ENCODE measurements at regions not wholly inside any gene's neighbourhood (a gene's known extent, or its start where the extent isn't known, plus 50 kb on each side); places are given as distances from the start of the nearest gene placed in this dataset.

DNA sequence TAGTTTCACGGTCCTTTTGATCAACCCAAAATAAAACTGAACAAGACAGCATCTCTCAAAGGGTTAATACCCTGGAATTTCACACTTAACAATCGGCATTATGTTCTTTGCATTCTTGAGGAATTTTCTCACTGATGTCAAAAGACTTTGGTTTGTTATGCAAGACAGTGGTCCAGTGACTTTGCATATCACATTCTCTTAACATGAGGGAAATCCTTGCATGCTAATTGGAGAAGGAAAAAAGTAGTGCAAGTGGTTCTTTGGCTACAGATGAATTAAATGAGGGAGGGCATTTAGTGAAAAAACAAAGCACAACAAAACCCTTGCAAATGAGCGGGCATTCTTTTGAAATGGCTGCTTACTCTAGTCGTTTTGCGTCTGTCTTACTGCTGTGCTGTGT is 105.1 kb upstream of the LIMCH1 start (continued):
- TF ChIP-seq JUND (IDR thresholded peaks at IDR 0.05; ENCODE audit: low read length) (peak; percentile 79), CHD2 (IDR thresholded peaks at IDR 0.05; ENCODE audit: low read length) (peak; percentile 59; the same call in 1 of the 2 replicates), PHF8 (conservative IDR thresholded peaks at IDR 0.05; ENCODE audit: low read depth, low read length) (no peak), CEBPB (IDR thresholded peaks at IDR 0.05; ENCODE audit: low read depth, low read length) (peak; percentile 94), EZH2 (IDR thresholded peaks at IDR 0.05; ENCODE audit: low read depth, low read length, severe bottlenecking) (no peak), SIN3A (conservative IDR thresholded peaks at IDR 0.05 in 1 of 2, IDR thresholded peaks at IDR 0.05 in 1 of 2; ENCODE audit: low read depth in 1 of 2, low read length in 2 of 2) (peak in 1 of 2 experiments; percentile 52; a peak in 1 of 4 replicates), TEAD4 (IDR thresholded peaks at IDR 0.05; ENCODE audit: low read depth, low read length) (peak; percentile 98), YY1 (IDR thresholded peaks at IDR 0.05; ENCODE audit: low read depth, low read length) (peak; percentile 77; the same call in 1 of the 2 replicates), BACH1 (IDR thresholded peaks at IDR 0.05; ENCODE audit: low read length) (peak; percentile 60; the same call in 1 of the 2 replicates), CBX5 (IDR thresholded peaks at IDR 0.05; ENCODE audit: low read depth, low read length) (no peak)
- TF ChIP-seq, protein P1, sequence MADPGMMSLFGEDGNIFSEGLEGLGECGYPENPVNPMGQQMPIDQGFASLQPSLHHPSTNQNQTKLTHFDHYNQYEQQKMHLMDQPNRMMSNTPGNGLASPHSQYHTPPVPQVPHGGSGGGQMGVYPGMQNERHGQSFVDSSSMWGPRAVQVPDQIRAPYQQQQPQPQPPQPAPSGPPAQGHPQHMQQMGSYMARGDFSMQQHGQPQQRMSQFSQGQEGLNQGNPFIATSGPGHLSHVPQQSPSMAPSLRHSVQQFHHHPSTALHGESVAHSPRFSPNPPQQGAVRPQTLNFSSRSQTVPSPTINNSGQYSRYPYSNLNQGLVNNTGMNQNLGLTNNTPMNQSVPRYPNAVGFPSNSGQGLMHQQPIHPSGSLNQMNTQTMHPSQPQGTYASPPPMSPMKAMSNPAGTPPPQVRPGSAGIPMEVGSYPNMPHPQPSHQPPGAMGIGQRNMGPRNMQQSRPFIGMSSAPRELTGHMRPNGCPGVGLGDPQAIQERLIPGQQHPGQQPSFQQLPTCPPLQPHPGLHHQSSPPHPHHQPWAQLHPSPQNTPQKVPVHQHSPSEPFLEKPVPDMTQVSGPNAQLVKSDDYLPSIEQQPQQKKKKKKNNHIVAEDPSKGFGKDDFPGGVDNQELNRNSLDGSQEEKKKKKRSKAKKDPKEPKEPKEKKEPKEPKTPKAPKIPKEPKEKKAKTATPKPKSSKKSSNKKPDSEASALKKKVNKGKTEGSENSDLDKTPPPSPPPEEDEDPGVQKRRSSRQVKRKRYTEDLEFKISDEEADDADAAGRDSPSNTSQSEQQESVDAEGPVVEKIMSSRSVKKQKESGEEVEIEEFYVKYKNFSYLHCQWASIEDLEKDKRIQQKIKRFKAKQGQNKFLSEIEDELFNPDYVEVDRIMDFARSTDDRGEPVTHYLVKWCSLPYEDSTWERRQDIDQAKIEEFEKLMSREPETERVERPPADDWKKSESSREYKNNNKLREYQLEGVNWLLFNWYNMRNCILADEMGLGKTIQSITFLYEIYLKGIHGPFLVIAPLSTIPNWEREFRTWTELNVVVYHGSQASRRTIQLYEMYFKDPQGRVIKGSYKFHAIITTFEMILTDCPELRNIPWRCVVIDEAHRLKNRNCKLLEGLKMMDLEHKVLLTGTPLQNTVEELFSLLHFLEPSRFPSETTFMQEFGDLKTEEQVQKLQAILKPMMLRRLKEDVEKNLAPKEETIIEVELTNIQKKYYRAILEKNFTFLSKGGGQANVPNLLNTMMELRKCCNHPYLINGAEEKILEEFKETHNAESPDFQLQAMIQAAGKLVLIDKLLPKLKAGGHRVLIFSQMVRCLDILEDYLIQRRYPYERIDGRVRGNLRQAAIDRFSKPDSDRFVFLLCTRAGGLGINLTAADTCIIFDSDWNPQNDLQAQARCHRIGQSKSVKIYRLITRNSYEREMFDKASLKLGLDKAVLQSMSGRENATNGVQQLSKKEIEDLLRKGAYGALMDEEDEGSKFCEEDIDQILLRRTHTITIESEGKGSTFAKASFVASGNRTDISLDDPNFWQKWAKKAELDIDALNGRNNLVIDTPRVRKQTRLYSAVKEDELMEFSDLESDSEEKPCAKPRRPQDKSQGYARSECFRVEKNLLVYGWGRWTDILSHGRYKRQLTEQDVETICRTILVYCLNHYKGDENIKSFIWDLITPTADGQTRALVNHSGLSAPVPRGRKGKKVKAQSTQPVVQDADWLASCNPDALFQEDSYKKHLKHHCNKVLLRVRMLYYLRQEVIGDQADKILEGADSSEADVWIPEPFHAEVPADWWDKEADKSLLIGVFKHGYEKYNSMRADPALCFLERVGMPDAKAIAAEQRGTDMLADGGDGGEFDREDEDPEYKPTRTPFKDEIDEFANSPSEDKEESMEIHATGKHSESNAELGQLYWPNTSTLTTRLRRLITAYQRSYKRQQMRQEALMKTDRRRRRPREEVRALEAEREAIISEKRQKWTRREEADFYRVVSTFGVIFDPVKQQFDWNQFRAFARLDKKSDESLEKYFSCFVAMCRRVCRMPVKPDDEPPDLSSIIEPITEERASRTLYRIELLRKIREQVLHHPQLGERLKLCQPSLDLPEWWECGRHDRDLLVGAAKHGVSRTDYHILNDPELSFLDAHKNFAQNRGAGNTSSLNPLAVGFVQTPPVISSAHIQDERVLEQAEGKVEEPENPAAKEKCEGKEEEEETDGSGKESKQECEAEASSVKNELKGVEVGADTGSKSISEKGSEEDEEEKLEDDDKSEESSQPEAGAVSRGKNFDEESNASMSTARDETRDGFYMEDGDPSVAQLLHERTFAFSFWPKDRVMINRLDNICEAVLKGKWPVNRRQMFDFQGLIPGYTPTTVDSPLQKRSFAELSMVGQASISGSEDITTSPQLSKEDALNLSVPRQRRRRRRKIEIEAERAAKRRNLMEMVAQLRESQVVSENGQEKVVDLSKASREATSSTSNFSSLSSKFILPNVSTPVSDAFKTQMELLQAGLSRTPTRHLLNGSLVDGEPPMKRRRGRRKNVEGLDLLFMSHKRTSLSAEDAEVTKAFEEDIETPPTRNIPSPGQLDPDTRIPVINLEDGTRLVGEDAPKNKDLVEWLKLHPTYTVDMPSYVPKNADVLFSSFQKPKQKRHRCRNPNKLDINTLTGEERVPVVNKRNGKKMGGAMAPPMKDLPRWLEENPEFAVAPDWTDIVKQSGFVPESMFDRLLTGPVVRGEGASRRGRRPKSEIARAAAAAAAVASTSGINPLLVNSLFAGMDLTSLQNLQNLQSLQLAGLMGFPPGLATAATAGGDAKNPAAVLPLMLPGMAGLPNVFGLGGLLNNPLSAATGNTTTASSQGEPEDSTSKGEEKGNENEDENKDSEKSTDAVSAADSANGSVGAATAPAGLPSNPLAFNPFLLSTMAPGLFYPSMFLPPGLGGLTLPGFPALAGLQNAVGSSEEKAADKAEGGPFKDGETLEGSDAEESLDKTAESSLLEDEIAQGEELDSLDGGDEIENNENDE (IDR thresholded peaks at IDR 0.05; ENCODE audit: insufficient replicate concordance, low read length): peak; percentile 82
- TF ChIP-seq, protein P2, sequence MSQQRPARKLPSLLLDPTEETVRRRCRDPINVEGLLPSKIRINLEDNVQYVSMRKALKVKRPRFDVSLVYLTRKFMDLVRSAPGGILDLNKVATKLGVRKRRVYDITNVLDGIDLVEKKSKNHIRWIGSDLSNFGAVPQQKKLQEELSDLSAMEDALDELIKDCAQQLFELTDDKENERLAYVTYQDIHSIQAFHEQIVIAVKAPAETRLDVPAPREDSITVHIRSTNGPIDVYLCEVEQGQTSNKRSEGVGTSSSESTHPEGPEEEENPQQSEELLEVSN (IDR thresholded peaks at IDR 0.05): no peak
